IPS-NIHi7 (cell line): ENCODE measurements at regions not wholly inside any gene's neighbourhood (a gene's known extent, or its start where the extent isn't known, plus 50 kb on each side); places are given as distances from the start of the nearest gene placed in this dataset.
A peak's percentile ranks its signal among the peaks of the same experiment; 100 is the strongest.

Experiments used
- DNase-seq: peaks from one replicate; pipeline ENCODE4 v3.0.0; 2012; ENCODE audit warnings: mixed read lengths; ENCODE audit errors: extremely low spot score

- no peak for DNase-seq
These were observed 183.4 kb downstream of the KLF13 start for GRCh38 chr15:31510057-31510456.

GRCh38 chr15:31511707-31512310 is 185.2 kb downstream of the KLF13 start:
- DNase-seq, result no peak

- DNase-seq, result no peak
These were observed 186.5 kb downstream of the KLF13 start for GRCh38 chr15:31513178-31513577.

- peak; percentile 2 for DNase-seq
These were observed 189.8 kb downstream of the KLF13 start for GRCh38 chr15:31516440-31516839.

GRCh38 chr15:31516874-31517273 is 190.2 kb downstream of the KLF13 start:
- DNase-seq, result peak; percentile 3

GRCh38 chr15:31517711-31518110 is 191.1 kb downstream of the KLF13 start:
- peak; percentile 5 for DNase-seq

- DNase-seq, result no peak
These were observed 195.4 kb downstream of the KLF13 start for GRCh38 chr15:31522028-31522427.

- DNase-seq, result no peak
These were observed 196.5 kb downstream of the KLF13 start for GRCh38 chr15:31523027-31523654.

GRCh38 chr15:31523655-31524049 is 197.0 kb downstream of the KLF13 start:
- no peak for DNase-seq

GRCh38 chr15:31525185-31525695 is 198.6 kb downstream of the KLF13 start:
- DNase-seq, result no peak

- no peak for DNase-seq
These were observed 199.5 kb downstream of the KLF13 start for GRCh38 chr15:31525988-31526665.

- no peak for DNase-seq
These were observed 200.5 kb downstream of the KLF13 start for GRCh38 chr15:31526916-31527690.

- no peak for DNase-seq
These were observed 202.2 kb downstream of the KLF13 start for GRCh38 chr15:31528846-31529245.

- no peak for DNase-seq
These were observed 211.3 kb downstream of the KLF13 start for GRCh38 chr15:31537770-31538592.

- DNase-seq, result no peak
These were observed 214.0 kb downstream of the KLF13 start for GRCh38 chr15:31540633-31541032.

GRCh38 chr15:31544361-31544760 is 217.7 kb downstream of the KLF13 start:
- DNase-seq, result no peak

- DNase-seq, result no peak
These were observed 218.6 kb downstream of the KLF13 start for GRCh38 chr15:31545257-31545656.

- DNase-seq, result no peak
These were observed 223.8 kb downstream of the KLF13 start for GRCh38 chr15:31550211-31550977.

GRCh38 chr15:31551323-31551722 is 224.7 kb downstream of the KLF13 start:
- DNase-seq, result no peak

- DNase-seq, result no peak
These were observed 226.0 kb downstream of the KLF13 start for GRCh38 chr15:31552482-31553099.
